K562 (cell line): ENCODE measurements at regions not wholly inside any gene's neighbourhood (a gene's known extent, or its start where the extent isn't known, plus 50 kb on each side); places are given as distances from the start of the nearest gene placed in this dataset.

Source experiments
- ATAC-seq: fragments of 200-7000 bp; cut with Tn5 transposase; 3 replicates; pipeline ENCODE4 v1.9.1; 2020; ENCODE audit warnings: moderate library complexity
- BruUV-seq: library from RNA; stranded (reverse); fragments of 400-500 nt; replicated peaks from 2 replicates; lab custom pipeline; 2021; lab: Mats Ljungman, UMichigan
- CTCF ChIA-PET: fragments of 300-600 bp; formaldehyde crosslinking; extraction: SDS; loops from one replicate; lab custom pipeline; 2021; ENCODE audit warnings: low intra/inter-chr PET ratio; lab: Yijun Ruan, JAX
- POLR2A ChIA-PET: fragments of 300-600, 350-650 bp; sonication (Branson Sonifier 250); formaldehyde crosslinking; extraction: SDS; loops from one replicate; lab custom pipeline; 2021; ENCODE audit warnings: antibody characterized with exemption, inconsistent platforms; lab: Yijun Ruan, JAX
- DNase-seq, 4 experiments: peaks; one replicate each; pipeline versions ENCODE4 v3.0.0 to v3.0.0-alpha.2; 2011 to 2018; ENCODE audit warnings: low spot score in 3 of 4, mixed read lengths in 3 of 4; ENCODE audit errors: extremely low read depth in 1 of 4
- FAIRE-seq: peaks from 2 replicates; lab custom pipeline; 2011; peaks lifted over from hg19 to GRCh38; lab: Jason Lieb, UNC
- H2AFZ ChIP-seq: 2 replicates; pipeline ENCODE4 v1.6.0; 2011; ENCODE audit warnings: low read depth, low read length, control low read depth, inconsistent platforms
- H3K27ac ChIP-seq: fragments of 200-600 bp; 3 replicates; pipeline ENCODE4 v1.8.0; 2011; ENCODE audit warnings: low read depth, mild to moderate bottlenecking, control low read depth, inconsistent platforms, low read length, moderate library complexity, mixed read lengths; ENCODE audit errors: extremely low read depth
- H3K27me3 ChIP-seq, 2 experiments: fragments of 300-600 bp in 1 of 2; 2 replicates in 1 of 2; 3 replicates in 1 of 2; pipeline versions ENCODE4 v1.6.0 to v1.8.0; 2011; ENCODE audit warnings: inconsistent platforms in 2 of 2, low read length in 2 of 2, mild to moderate bottlenecking in 1 of 2, mixed read lengths in 1 of 2, moderate library complexity in 1 of 2; ENCODE audit not compliant: control insufficient read depth in 2 of 2, insufficient read depth in 2 of 2
- H3K36me3 ChIP-seq: fragments of 300-600 bp; 3 replicates; pipeline ENCODE4 v1.8.0; 2011; ENCODE audit warnings: mild to moderate bottlenecking, low read length, inconsistent platforms; ENCODE audit not compliant: control insufficient read depth, insufficient read depth
- H3K4me1 ChIP-seq, 2 experiments: fragments of 200-600 bp in 1 of 2; replicated peaks in 1 of 2; 2 replicates in 1 of 2; 3 replicates in 1 of 2; pipeline versions ENCODE4 v1.5.1 to v1.8.0; 2011; ENCODE audit warnings: inconsistent platforms in 2 of 2, low read length in 2 of 2, mild to moderate bottlenecking in 1 of 2, mixed read lengths in 1 of 2, moderate library complexity in 1 of 2; ENCODE audit not compliant: control insufficient read depth in 2 of 2, insufficient read depth in 2 of 2
- H3K4me2 ChIP-seq: 2 replicates; pipeline ENCODE4 v1.6.1; 2011; ENCODE audit warnings: low read length, control low read depth, inconsistent platforms, mixed read lengths; ENCODE audit not compliant: insufficient read depth
- H3K4me3 ChIP-seq: fragments of 200-600 bp; sonication (generic), shearing (Covaris generic); 2 replicates; pipeline ENCODE4 v1.5.1; 2016; ENCODE audit warnings: control low read depth, inconsistent platforms
- H3K79me2 ChIP-seq: fragments of 200-600 bp; 3 replicates; pipeline ENCODE4 v1.8.0; 2011; ENCODE audit warnings: low read length, inconsistent platforms; ENCODE audit not compliant: control insufficient read depth, insufficient read depth
- H3K9ac ChIP-seq, 2 experiments: 2 replicates each; pipeline versions ENCODE4 v1.6.0 to v1.6.1; 2011; ENCODE audit warnings: low read depth in 2 of 2, low read length in 2 of 2, control low read depth in 1 of 2, inconsistent platforms in 1 of 2, mild to moderate bottlenecking in 1 of 2, mixed read lengths in 1 of 2; ENCODE audit not compliant: insufficient read depth in 1 of 2
- H3K9me1 ChIP-seq: one replicate; pipeline ENCODE4 v1.6.0; 2011; ENCODE audit warnings: inconsistent platforms, mild to moderate bottlenecking, low read length, moderate library complexity; ENCODE audit not compliant: control insufficient read depth, insufficient read depth
- H3K9me3 ChIP-seq: replicated peaks from 2 replicates; pipeline ENCODE4 v1.5.1; 2011; ENCODE audit warnings: low read depth, low read length, inconsistent platforms; ENCODE audit not compliant: control insufficient read depth, insufficient read depth
- H4K20me1 ChIP-seq: replicated peaks from 2 replicates; pipeline ENCODE4 v1.6.1; 2011; ENCODE audit warnings: low read length, inconsistent platforms, mixed read lengths; ENCODE audit not compliant: control insufficient read depth, insufficient read depth
- CREM ChIP-seq: IDR thresholded peaks from 2 replicates; pipeline ENCODE4 v1.6.1; 2014; ENCODE audit warnings: antibody characterized with exemption, low read depth
- EHMT2 ChIP-seq: fragments of 450-650 bp; IDR thresholded peaks from 2 replicates; pipeline ENCODE4 v1.6.1; 2018; ENCODE audit warnings: antibody characterized with exemption
- MXD1 ChIP-seq: fragments of 250-450 bp; sonication (Bioruptor Pico); IDR thresholded peaks from 2 replicates; pipeline ENCODE4 v1.8.0; 2021; ENCODE audit warnings: borderline replicate concordance, mild to moderate bottlenecking, moderate library complexity; ENCODE audit not compliant: poor library complexity, severe bottlenecking
- PATZ1 ChIP-seq: fragments of 250-450 bp; sonication (Bioruptor Pico); IDR thresholded peaks from 2 replicates; pipeline ENCODE4 v1.5.0; 2020; ENCODE audit warnings: mild to moderate bottlenecking, borderline replicate concordance
- RBM25 ChIP-seq: fragments of 200-400 bp; formaldehyde crosslinking; IDR thresholded peaks from 2 replicates; pipeline ENCODE4 v1.6.1; 2018; ENCODE audit warnings: low read length, low read depth, moderate library complexity; ENCODE audit not compliant: severe bottlenecking
- SETDB1 ChIP-seq: IDR thresholded peaks from one replicate; pipeline ENCODE4 v1.6.1; 2012; ENCODE audit warnings: low read length, control low read depth, inconsistent platforms
- TFE3 ChIP-seq: fragments of 450-650 bp; formaldehyde crosslinking; IDR thresholded peaks from 2 replicates; pipeline ENCODE4 v1.4.0; 2020; ENCODE audit warnings: mild to moderate bottlenecking, mixed read lengths
- TOE1 ChIP-seq, 2 experiments: fragments of 450-650 bp in 1 of 2; sonication (generic) in 1 of 2; formaldehyde crosslinking in 1 of 2; IDR thresholded peaks; 2 replicates each; pipeline versions ENCODE4 v1.7.1 to v1.8.0; 2016 to 2022; ENCODE audit warnings: borderline replicate concordance in 2 of 2, mild to moderate bottlenecking in 2 of 2, antibody characterized with exemption in 1 of 2, inconsistent platforms in 1 of 2, low read depth in 1 of 2, missing genetic modification reagents in 1 of 2, moderate library complexity in 1 of 2
- ZC3H11A ChIP-seq: IDR thresholded peaks from 2 replicates; pipeline ENCODE4 v1.6.1; 2012; ENCODE audit warnings: low read depth, low read length, improper control_type of control experiment
- ZHX1 ChIP-seq: fragments of 150-350 bp; conservative IDR thresholded peaks from 2 replicates; pipeline ENCODE4 v1.6.1; 2014; ENCODE audit warnings: low read length
- WGBS: fragments of 100-300 bp; shearing (Covaris generic); methylation state at CpG from one replicate; pipeline ENCODE4 v1.1.6; 2016; ENCODE audit warnings: low coverage, mixed read lengths; ENCODE audit not compliant: insufficient coverage; ENCODE audit errors: missing lambda C conversion rate; 5-methylcytosine and 5-hydroxymethylcytosine counted together
- in situ Hi-C: fragments of 300-500 bp; cut with MboI; formaldehyde crosslinking; loops from 4 replicates; pipeline ENCODE4 v1.15.0; 2018; ENCODE audit warnings: inconsistent platforms, mixed read lengths
- intact Hi-C: fragments of 100-400 bp; cut with micrococcal nuclease; formaldehyde crosslinking; loops from 2 replicates; pipeline ENCODE4 v1.14.2; 2022

GRCh38 chr12:42904683-42905418 lies 315.3 kb upstream of the PRICKLE1 start (continued):
- TF ChIP-seq PATZ1 (no peak), EHMT2 (no peak), ZC3H11A (no peak), RBM25 (no peak), SETDB1 (no peak), TFE3 (CRISPR knock-in tag) (no peak)

- H3K9me1 ChIP-seq = no peaks in the 10 kb centered on the region
- no peak overlapping the region for H3K4me2 ChIP-seq
- FAIRE-seq = no peak
- no peak for ATAC-seq
- POLR2A ChIA-PET = no interaction called here
- H3K36me3 ChIP-seq = no peaks in the 10 kb centered on the region
- in situ Hi-C loops (no loop called here), intact Hi-C loops (no loop called here)
- H3K9ac ChIP-seq = no peak overlapping the region
- H2AFZ ChIP-seq = no peak overlapping the region
- no peak overlapping the region for H3K27ac ChIP-seq
- no peaks in the 10 kb centered on the region for H3K4me1 ChIP-seq
- 9% methylated on average over 3 of the region's 3 CpGs for WGBS
- no peak for DNase-seq
- TF ChIP-seq MXD1 (CRISPR knock-in tag) (no peak), TOE1 (IDR thresholded peaks at IDR 0.05; ENCODE audit: borderline replicate concordance) (no peak), TOE1 (CRISPR knock-in tag; IDR thresholded peaks at IDR 0.05; ENCODE audit: borderline replicate concordance, low read depth) (no peak), ZHX1 (no peak), CREM (no peak)
- TF ChIP-seq, all 486 proteins: peak for 0
- Histone ChIP-seq H4K20me1 (no peaks in the 10 kb centered on the region), H3K9me3 (no peaks in the 10 kb centered on the region; the same call in 1 of the 2 replicates), H3K79me2 (no peaks in the 10 kb centered on the region; the same call in 2 of the 3 replicates), H3K27me3 (no peaks in the 10 kb centered on the region), H3K4me3 (no peak overlapping the region)
- CTCF ChIA-PET = no interaction called here
- BruUV-seq = no TSS peak
These were observed 314.2 kb upstream of the PRICKLE1 start for GRCh38 chr12:42903736-42904135.
